ENCODE measurements at regions not wholly inside any gene's neighbourhood (a gene's known extent, or its start where the extent isn't known, plus 50 kb on each side); places are given as distances from the start of the nearest gene placed in this dataset.

- H3K4me3 ChIP-seq (ENCODE audit: low read depth, low read length): no peak overlapping the region
- TF ChIP-seq CTCF (IDR thresholded peaks at IDR 0.05; ENCODE audit: borderline replicate concordance, insufficient read depth, low read depth, low read length): no peak
These were observed 166.6 kb upstream of the CIBAR2 start for GRCh38 chr16:85278839-85279238.

- no peak overlapping the region for H3K4me3 ChIP-seq (ENCODE audit: low read depth, low read length)
- TF ChIP-seq CTCF (IDR thresholded peaks at IDR 0.05; ENCODE audit: borderline replicate concordance, insufficient read depth, low read depth, low read length): no peak
These were observed 167.1 kb upstream of the CIBAR2 start for GRCh38 chr16:85279402-85279801.

GRCh38 chr16:85279825-85280545, 167.7 kb upstream of the CIBAR2 start:
- no peak overlapping the region for H3K4me3 ChIP-seq (ENCODE audit: low read depth, low read length)
- TF ChIP-seq CTCF (IDR thresholded peaks at IDR 0.05; ENCODE audit: borderline replicate concordance, insufficient read depth, low read depth, low read length): no peak

GRCh38 chr16:85281181-85281580, 168.9 kb upstream of the CIBAR2 start:
- no peak for TF ChIP-seq CTCF (IDR thresholded peaks at IDR 0.05; ENCODE audit: borderline replicate concordance, insufficient read depth, low read depth, low read length)
- no peak overlapping the region for H3K4me3 ChIP-seq (ENCODE audit: low read depth, low read length)

GRCh38 chr16:85282842-85283241, 170.6 kb upstream of the CIBAR2 start:
- H3K4me3 ChIP-seq (ENCODE audit: low read depth, low read length): no peak overlapping the region
- no peak for TF ChIP-seq CTCF (IDR thresholded peaks at IDR 0.05; ENCODE audit: borderline replicate concordance, insufficient read depth, low read depth, low read length)

GRCh38 chr16:85283305-85284050, 171.2 kb upstream of the CIBAR2 start:
- H3K4me3 ChIP-seq (ENCODE audit: low read depth, low read length): no peak overlapping the region
- TF ChIP-seq CTCF (IDR thresholded peaks at IDR 0.05; ENCODE audit: borderline replicate concordance, insufficient read depth, low read depth, low read length): no peak

All from GM12875 (cell line).